Panc1 (cell line): ENCODE measurements at regions not wholly inside any gene's neighbourhood (a gene's known extent, or its start where the extent isn't known, plus 50 kb on each side); places are given as distances from the start of the nearest gene placed in this dataset.
A peak's percentile ranks its signal among the peaks of the same experiment; 100 is the strongest.

Experiments used
- ATAC-seq: fragments of 200-7000 bp; cut with Tn5 transposase; 2 replicates; pipeline ENCODE4 v1.9.1; 2020; ENCODE audit warnings: mild to moderate bottlenecking, moderate library complexity
- BruUV-seq: library from RNA; stranded (reverse); fragments of 400-500 nt; replicated peaks from 2 replicates; lab custom pipeline; 2021; lab: Mats Ljungman, UMichigan
- CTCF ChIA-PET: fragments of 300-600 bp; sonication (Branson Sonifier 250); formaldehyde crosslinking; loops from one replicate; lab custom pipeline; 2022; ENCODE audit warnings: antibody characterized with exemption; lab: Charles Lee
- POLR2A ChIA-PET: fragments of 300-600 bp; sonication (Branson Sonifier 250); formaldehyde crosslinking; loops from one replicate; lab custom pipeline; 2022; ENCODE audit warnings: antibody characterized with exemption; lab: Charles Lee
- DNase-seq: peaks from one replicate; pipeline ENCODE4 v3.0.0-alpha.2; 2010; ENCODE audit warnings: low read depth, low spot score
- H3K27ac ChIP-seq: 2 replicates; pipeline ENCODE4 v1.5.1; 2011; ENCODE audit warnings: mild to moderate bottlenecking, low read length, inconsistent platforms
- H3K27me3 ChIP-seq: fragments of 200-500 bp; sonication (Bioruptor generic); 2 replicates; pipeline ENCODE4 v1.6.0; 2014; ENCODE audit warnings: low read length, inconsistent platforms; ENCODE audit not compliant: control insufficient read depth, insufficient read depth
- H3K36me3 ChIP-seq: fragments of 200-500 bp; sonication (Bioruptor generic); 2 replicates; pipeline ENCODE4 v1.5.1; 2014; ENCODE audit warnings: inconsistent platforms, mild to moderate bottlenecking, low read length, moderate library complexity; ENCODE audit not compliant: control insufficient read depth, insufficient read depth
- H3K4me1 ChIP-seq: 2 replicates; pipeline ENCODE4 v1.5.1; 2011; ENCODE audit warnings: inconsistent platforms, mild to moderate bottlenecking, low read length, moderate library complexity; ENCODE audit not compliant: control insufficient read depth, insufficient read depth
- H3K4me3 ChIP-seq, 2 experiments: 2 replicates each; pipeline ENCODE4 v1.5.1; 2011 to 2012; ENCODE audit warnings: low read depth in 2 of 2, low read length in 2 of 2, mild to moderate bottlenecking in 2 of 2, inconsistent platforms in 1 of 2, moderate library complexity in 1 of 2
- H3K9me3 ChIP-seq: fragments of 200-500 bp; sonication (Bioruptor generic); 2 replicates; pipeline ENCODE4 v1.5.1; 2014; ENCODE audit warnings: low read depth, mild to moderate bottlenecking, inconsistent platforms, low read length, moderate library complexity; ENCODE audit not compliant: control insufficient read depth, insufficient read depth
- CTCF ChIP-seq: fragments of 450-650 bp; IDR thresholded peaks from 2 replicates; pipeline ENCODE4 v1.5.1; 2017; ENCODE audit warnings: mild to moderate bottlenecking
- POLR2AphosphoS5 ChIP-seq: IDR thresholded peaks from 2 replicates; pipeline ENCODE4 v1.6.1; 2012; ENCODE audit warnings: mild to moderate bottlenecking, low read depth, low read length, moderate library complexity
- SIN3A ChIP-seq: IDR thresholded peaks from 2 replicates; pipeline ENCODE4 v1.6.1; 2012; ENCODE audit warnings: low read depth, mild to moderate bottlenecking, low read length, moderate library complexity, borderline replicate concordance; ENCODE audit not compliant: insufficient read depth
- TCF7L2 ChIP-seq: IDR thresholded peaks from 2 replicates; pipeline ENCODE4 v1.6.1; 2011; ENCODE audit warnings: mild to moderate bottlenecking, low read depth, low read length, inconsistent platforms
- in situ Hi-C: cut with HindIII; loops from 2 replicates; pipeline ENCODE4 v1.10.0; 2016; ENCODE audit warnings: low sequenced_read_pairs, low pct_unique_long_range_greater_than_20kb
- intact Hi-C: fragments of 100-400 bp; cut with micrococcal nuclease; formaldehyde crosslinking; loops from one replicate; pipeline ENCODE4 v1.10.0; 2022; ENCODE audit not compliant: unreplicated experiment
- TF ChIP-seq, protein P1 (sequence below), 2 experiments: IDR thresholded peaks; 2 replicates each; pipeline ENCODE4 v1.6.1; 2011 to 2012; ENCODE audit warnings: low read depth in 2 of 2, control low read depth in 1 of 2, low read length in 1 of 2, mild to moderate bottlenecking in 1 of 2, moderate library complexity in 1 of 2; ENCODE audit not compliant: insufficient read depth in 1 of 2

DNA sequence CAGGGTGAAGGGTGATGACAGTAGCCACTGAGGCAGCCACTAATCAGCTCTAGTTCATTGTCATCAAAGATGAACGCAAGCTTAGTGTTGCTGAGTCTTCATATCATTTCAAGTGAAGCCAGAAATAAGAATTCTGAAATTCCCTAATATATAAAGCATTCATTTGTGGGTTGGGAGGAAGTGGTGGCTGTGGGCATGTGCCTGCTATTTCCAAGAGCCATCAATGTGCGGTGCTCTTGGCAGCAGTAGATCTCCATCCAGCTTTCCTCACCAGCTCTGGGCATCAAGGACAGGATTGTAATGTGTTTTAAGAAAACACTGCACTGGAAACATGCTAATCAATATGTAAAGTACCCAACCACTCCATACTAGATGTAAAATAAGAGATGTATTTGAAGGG is 202.5 kb upstream of the AHR start:
- no peak for ATAC-seq
- TF ChIP-seq SIN3A (no peak), POLR2AphosphoS5 (no peak), CTCF (no peak)

GRCh38 chr7:17097668-17098297 is 200.7 kb upstream of the AHR start:
- ATAC-seq (no peak), DNase-seq (no peak)
- Histone ChIP-seq H3K27me3 (no peaks in the 10 kb centered on the region), H3K36me3 (no peaks in the 10 kb centered on the region), H3K27ac (peak overlapping the region; percentile 7; the same call in 1 of the 2 replicates), H3K4me3 (no peak overlapping the region), H3K9me3 (0 out of 2 replicates have a peak, but pooled peaks cover 2% of the 10 kb centered on the region), H3K4me1 (0 out of 2 replicates have a peak, but pooled peaks cover 3% of the 10 kb centered on the region)
- in situ Hi-C loops = no loop called here
- TF ChIP-seq CTCF (no peak), TCF7L2 (no peak), POLR2AphosphoS5 (no peak), SIN3A (no peak)
- TF ChIP-seq, protein P1, sequence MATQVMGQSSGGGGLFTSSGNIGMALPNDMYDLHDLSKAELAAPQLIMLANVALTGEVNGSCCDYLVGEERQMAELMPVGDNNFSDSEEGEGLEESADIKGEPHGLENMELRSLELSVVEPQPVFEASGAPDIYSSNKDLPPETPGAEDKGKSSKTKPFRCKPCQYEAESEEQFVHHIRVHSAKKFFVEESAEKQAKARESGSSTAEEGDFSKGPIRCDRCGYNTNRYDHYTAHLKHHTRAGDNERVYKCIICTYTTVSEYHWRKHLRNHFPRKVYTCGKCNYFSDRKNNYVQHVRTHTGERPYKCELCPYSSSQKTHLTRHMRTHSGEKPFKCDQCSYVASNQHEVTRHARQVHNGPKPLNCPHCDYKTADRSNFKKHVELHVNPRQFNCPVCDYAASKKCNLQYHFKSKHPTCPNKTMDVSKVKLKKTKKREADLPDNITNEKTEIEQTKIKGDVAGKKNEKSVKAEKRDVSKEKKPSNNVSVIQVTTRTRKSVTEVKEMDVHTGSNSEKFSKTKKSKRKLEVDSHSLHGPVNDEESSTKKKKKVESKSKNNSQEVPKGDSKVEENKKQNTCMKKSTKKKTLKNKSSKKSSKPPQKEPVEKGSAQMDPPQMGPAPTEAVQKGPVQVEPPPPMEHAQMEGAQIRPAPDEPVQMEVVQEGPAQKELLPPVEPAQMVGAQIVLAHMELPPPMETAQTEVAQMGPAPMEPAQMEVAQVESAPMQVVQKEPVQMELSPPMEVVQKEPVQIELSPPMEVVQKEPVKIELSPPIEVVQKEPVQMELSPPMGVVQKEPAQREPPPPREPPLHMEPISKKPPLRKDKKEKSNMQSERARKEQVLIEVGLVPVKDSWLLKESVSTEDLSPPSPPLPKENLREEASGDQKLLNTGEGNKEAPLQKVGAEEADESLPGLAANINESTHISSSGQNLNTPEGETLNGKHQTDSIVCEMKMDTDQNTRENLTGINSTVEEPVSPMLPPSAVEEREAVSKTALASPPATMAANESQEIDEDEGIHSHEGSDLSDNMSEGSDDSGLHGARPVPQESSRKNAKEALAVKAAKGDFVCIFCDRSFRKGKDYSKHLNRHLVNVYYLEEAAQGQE (IDR thresholded peaks at IDR 0.05; ENCODE audit: insufficient read depth in 1 of 2, low read depth in 2 of 2, low read length in 1 of 2) = no peak
- ChIA-PET CTCF (no interaction called here), POLR2A (no interaction called here)
- BruUV-seq = no TSS peak
- intact Hi-C loops = loop anchor here (2.0 kb wide), 1 partner anchor 31 kb away; no protein-coding TSS in a partner anchor

More for the DNA sequence above, 202.5 kb upstream of the AHR start:
- Histone ChIP-seq H3K9me3 (no peaks in the 10 kb centered on the region), H3K36me3 (no peaks in the 10 kb centered on the region), H3K27me3 (no peaks in the 10 kb centered on the region), H3K4me1 (0 out of 2 replicates have a peak, but pooled peaks cover 3% of the 10 kb centered on the region), H3K4me3 (no peak overlapping the region), H3K27ac (no peak overlapping the region)
- CTCF ChIA-PET = no interaction called here
- in situ Hi-C loops = no loop called here
- intact Hi-C loops = loop anchor here (2.0 kb wide), 1 partner anchor 33 kb away; no protein-coding TSS in a partner anchor
- no peak for DNase-seq
- no TSS peak for BruUV-seq
- POLR2A ChIA-PET = interaction anchor here (0.6 to 1.1 kb wide), 2 partner anchors 10 to 16 kb away, joined by 4 read pairs; no protein-coding TSS in a partner anchor
